ENCODE measurements at regions not wholly inside any gene's neighbourhood (a gene's known extent, or its start where the extent isn't known, plus 50 kb on each side); places are given as distances from the start of the nearest gene placed in this dataset.
"Not testable (repeated sequence)": the region's sequence is repeated elsewhere in the genome, so short reads cannot be mapped to it uniquely, and the experiment has no call there.

DNA sequence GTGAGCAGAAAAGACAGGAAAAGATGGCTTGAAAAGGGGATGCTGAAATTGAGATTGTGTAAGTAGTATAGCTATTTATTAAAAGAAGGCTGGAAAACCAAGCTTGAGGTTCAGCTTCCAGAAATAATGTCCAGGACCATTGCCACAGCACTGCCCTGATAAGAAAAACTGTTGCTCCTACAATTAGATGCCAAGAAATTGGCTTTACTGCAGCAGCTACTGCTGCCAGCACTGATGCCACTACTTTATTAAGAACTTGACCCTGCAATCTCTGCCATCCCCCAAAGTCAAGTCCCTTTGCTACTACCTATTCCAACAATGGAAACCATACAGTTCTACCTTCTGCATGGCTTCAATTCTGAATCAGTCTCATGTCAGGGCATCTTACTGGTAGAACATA is 130.0 kb upstream of the VAMP7 start:
- peaks cover 4% of the 10 kb centered on the region for H3K9me3 Mint-ChIP-seq
- no peak for DNase-seq (ENCODE audit: low spot score)
- peaks cover 0 to 12% of the 10 kb centered on the region in 2 donors for H3K27me3 Mint-ChIP-seq
- no peak for ATAC-seq
- H3K36me3 Mint-ChIP-seq: no peaks in the 10 kb centered on the region
- no peak overlapping the region for H3K4me3 Mint-ChIP-seq
- no peak overlapping the region for H3K27ac Mint-ChIP-seq
- no peaks in the 10 kb centered on the region for H3K4me1 Mint-ChIP-seq (ENCODE audit: low read depth in 2 of 2)

DNA sequence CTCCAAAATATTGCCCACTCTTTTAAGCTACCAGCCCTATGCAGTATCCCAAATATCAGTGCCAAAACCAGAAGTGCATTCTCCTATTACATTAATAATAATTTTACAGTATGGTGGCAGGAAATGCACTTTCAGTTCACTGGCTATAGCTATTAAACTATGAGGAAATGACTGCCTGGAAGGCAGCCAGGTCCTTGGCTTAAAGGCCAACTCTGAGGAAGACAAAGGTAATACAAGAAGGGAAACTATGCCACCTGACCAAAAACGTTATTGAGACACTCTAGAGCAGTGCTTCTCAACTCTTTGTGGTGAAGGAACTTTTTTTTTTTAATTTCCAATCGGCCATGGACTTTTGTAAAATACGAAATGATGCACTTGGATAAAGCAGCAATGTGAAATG is 133.6 kb upstream of the VAMP7 start:
- ATAC-seq: no peak
- peaks cover 0 to 12% of the 10 kb centered on the region in 2 donors for H3K27me3 Mint-ChIP-seq
- no peaks in the 10 kb centered on the region for H3K4me1 Mint-ChIP-seq (ENCODE audit: low read depth in 2 of 2)
- no peak overlapping the region for H3K4me3 Mint-ChIP-seq
- H3K9me3 Mint-ChIP-seq: peaks cover 6% of the 10 kb centered on the region
- no peak overlapping the region for H3K27ac Mint-ChIP-seq
- H3K36me3 Mint-ChIP-seq: peaks cover 2% of the 10 kb centered on the region
- DNase-seq (ENCODE audit: low spot score): no peak

DNA sequence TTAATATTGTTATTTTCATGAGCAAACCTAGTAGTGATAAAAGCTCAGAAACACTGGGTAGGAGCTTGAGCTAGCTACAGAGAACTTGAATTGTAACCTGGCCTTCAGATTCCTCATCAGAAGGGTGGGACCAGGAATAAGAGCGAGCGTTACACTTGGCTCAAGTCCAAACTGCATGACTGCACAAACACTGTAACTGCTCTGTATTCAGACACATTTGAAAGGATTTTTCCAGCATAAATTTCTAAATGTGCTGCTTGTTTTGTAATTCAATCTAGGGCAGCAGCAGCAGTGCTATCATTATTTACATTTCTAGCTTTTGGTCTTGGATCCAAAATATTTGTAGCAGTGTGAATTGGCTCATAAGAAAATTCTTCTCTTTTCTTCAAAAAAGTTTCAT is 133.0 kb upstream of the TMLHE start:
- DNase-seq (ENCODE audit: low spot score): no peak
- Mint-ChIP-seq H3K27ac (no peak overlapping the region), H3K36me3 (peaks cover 8% of the 10 kb centered on the region), H3K9me3 (peaks cover 11% of the 10 kb centered on the region), H3K4me1 (ENCODE audit: low read depth in 2 of 2) (no peaks in the 10 kb centered on the region), H3K4me3 (no peak overlapping the region), H3K27me3 (peaks cover 0 to 13% of the 10 kb centered on the region in 2 donors)
- ATAC-seq: no peak

DNA sequence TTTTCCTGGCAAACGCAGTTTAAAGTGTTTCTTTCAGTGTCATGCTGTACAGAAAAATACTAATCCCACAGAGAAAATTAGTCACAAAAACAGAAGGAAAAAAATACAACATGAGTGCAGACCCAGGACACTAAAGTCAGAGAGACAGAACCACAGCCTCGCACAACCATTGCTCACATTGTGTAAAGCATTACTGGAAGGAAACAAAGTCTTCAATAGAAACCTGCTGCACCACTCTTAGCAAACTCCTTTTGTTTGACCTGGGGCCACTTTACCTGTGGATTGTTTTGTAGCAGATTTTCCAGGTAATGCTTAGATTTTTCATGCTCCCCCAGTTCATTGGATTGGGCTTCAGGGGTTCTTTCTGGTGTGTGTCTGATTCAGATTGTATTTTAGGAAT is 131.8 kb upstream of the TMLHE start:
- ATAC-seq (no peak), DNase-seq (ENCODE audit: low spot score) (no peak)
- no peak overlapping the region for H3K27ac Mint-ChIP-seq
- H3K4me1 Mint-ChIP-seq (ENCODE audit: low read depth in 2 of 2): no peaks in the 10 kb centered on the region
- H3K36me3 Mint-ChIP-seq: peaks cover 10% of the 10 kb centered on the region
- H3K9me3 Mint-ChIP-seq: peaks cover 12% of the 10 kb centered on the region
- no peak overlapping the region for H3K4me3 Mint-ChIP-seq
- peaks cover 0 to 10% of the 10 kb centered on the region in 2 donors for H3K27me3 Mint-ChIP-seq

GRCh38 chrX:155728335-155728734 is 115.6 kb upstream of the TMLHE start:
- H3K4me3 Mint-ChIP-seq; H3K4me1 Mint-ChIP-seq (ENCODE audit: low read depth in 2 of 2); DNase-seq (ENCODE audit: low spot score); H3K36me3 Mint-ChIP-seq; ATAC-seq; H3K27ac Mint-ChIP-seq; H3K9me3 Mint-ChIP-seq: not testable (repeated sequence)
- peaks cover 0 to 13% of the 10 kb centered on the region in 2 donors for H3K27me3 Mint-ChIP-seq

DNA sequence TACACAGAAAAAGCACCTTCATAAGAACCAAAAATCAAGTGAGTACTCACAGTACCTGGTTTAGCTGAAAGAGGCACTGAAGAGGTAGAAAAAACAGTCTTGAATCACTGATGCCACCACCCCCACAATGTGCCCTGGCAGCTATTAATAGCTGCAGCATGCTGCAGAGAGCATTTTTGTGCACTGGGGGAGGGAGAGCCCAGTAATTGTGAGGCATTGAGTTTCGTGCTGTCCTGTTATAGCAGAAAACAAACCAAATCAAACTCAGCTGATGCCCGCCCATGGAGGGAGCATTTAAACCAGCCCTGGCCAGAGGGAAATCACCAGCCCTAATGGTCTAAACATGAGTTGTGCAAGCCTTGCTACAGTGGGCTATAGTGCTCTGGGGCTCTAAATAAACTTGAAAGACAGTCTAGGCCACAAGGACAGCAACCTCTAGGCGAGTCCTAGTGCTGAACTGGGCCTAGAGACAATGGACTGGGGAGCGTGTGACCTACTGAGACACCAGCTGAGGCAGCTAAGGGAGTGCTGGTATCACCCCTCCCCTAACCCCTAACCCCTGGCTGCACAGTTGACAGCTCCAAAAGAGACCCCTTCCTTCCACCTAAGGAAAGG is 106.3 kb upstream of the TMLHE start:
- Mint-ChIP-seq H3K27ac (no peak overlapping the region), H3K9me3 (peaks cover 4% of the 10 kb centered on the region), H3K36me3 (peaks cover 2% of the 10 kb centered on the region), H3K4me3 (no peak overlapping the region), H3K27me3 (no peaks in the 10 kb centered on the region), H3K4me1 (ENCODE audit: low read depth in 2 of 2) (no peaks in the 10 kb centered on the region)
- DNase-seq (ENCODE audit: low spot score): no peak
- no peak for ATAC-seq

GRCh38 chrX:155715141-155715540 is 102.4 kb upstream of the TMLHE start:
- no peaks in the 10 kb centered on the region for H3K4me1 Mint-ChIP-seq (ENCODE audit: low read depth in 2 of 2)
- DNase-seq (ENCODE audit: low spot score) (no peak), ATAC-seq (no peak)
- no peak overlapping the region for H3K27ac Mint-ChIP-seq
- H3K36me3 Mint-ChIP-seq: peaks cover 26% of the 10 kb centered on the region
- peaks cover 14% of the 10 kb centered on the region for H3K9me3 Mint-ChIP-seq
- no peak overlapping the region for H3K4me3 Mint-ChIP-seq
- no peaks in the 10 kb centered on the region for H3K27me3 Mint-ChIP-seq

DNA sequence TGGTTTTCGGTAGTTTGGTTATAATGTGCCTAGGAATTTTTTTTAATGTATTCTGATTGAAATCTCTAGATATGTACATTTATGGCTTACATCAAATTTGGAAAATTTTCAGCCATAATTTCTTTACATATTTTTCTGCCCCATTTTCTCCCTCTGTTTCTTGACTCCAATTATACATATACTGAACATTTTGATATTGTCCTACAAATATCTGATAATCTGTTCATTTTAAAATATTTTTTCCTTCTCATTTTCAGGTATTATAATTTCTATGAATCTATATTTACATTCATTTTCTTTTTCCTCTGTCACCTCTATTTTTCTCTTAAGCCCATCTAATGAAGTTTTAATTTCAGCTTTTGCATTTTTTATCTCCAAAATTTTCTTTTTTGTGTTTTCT is 82.7 kb upstream of the TMLHE start:
- Mint-ChIP-seq H3K4me1 (ENCODE audit: low read depth in 2 of 2) (no peaks in the 10 kb centered on the region), H3K27ac (no peak overlapping the region), H3K9me3 (peaks cover 10% of the 10 kb centered on the region), H3K27me3 (peaks cover 0 to 2% of the 10 kb centered on the region in 2 donors), H3K4me3 (no peak overlapping the region), H3K36me3 (no peaks in the 10 kb centered on the region)
- DNase-seq (ENCODE audit: low spot score) (no peak), ATAC-seq (no peak)

- H3K36me3 Mint-ChIP-seq: no peaks in the 10 kb centered on the region
- no peaks in the 10 kb centered on the region for H3K4me1 Mint-ChIP-seq (ENCODE audit: low read depth in 2 of 2)
- H3K4me3 Mint-ChIP-seq: no peak overlapping the region
- no peak overlapping the region for H3K27ac Mint-ChIP-seq
- DNase-seq (ENCODE audit: low spot score): no peak
- H3K27me3 Mint-ChIP-seq: peaks cover 0 to 9% of the 10 kb centered on the region in 2 donors
- peaks cover 9% of the 10 kb centered on the region for H3K9me3 Mint-ChIP-seq
- no peak for ATAC-seq
Observed at GRCh38 chrX:155694649-155695048, 81.9 kb upstream of the TMLHE start.

- Mint-ChIP-seq H3K27ac (no peak overlapping the region), H3K36me3 (no peaks in the 10 kb centered on the region), H3K4me3 (no peak overlapping the region), H3K4me1 (ENCODE audit: low read depth in 2 of 2) (no peaks in the 10 kb centered on the region), H3K9me3 (no peaks in the 10 kb centered on the region), H3K27me3 (peaks cover 0 to 11% of the 10 kb centered on the region in 2 donors)
- ATAC-seq (no peak), DNase-seq (ENCODE audit: low spot score) (no peak)
Observed at GRCh38 chrX:155682834-155683233, 70.1 kb upstream of the TMLHE start.

DNA sequence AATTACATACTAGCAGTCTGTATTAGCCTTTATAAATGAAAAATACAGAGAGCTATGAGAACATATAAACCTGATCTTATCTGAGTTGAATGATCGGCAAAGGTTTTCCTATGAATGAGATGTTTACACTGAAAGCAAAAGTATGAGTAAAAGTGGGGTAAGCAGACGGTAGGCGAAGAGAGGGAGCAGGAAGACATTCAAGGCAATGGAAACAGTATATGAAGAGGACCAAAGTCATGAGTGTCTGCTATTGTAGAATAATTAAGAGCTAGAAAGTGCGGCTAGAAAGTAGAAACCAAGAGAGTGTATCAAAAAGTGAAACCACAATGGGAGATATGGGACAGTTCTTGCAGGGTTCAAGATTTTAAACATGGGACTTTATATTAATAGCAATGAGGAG is 67.0 kb upstream of the TMLHE start:
- no peaks in the 10 kb centered on the region for H3K9me3 Mint-ChIP-seq
- H3K4me1 Mint-ChIP-seq (ENCODE audit: low read depth in 2 of 2): no peaks in the 10 kb centered on the region
- no peaks in the 10 kb centered on the region for H3K36me3 Mint-ChIP-seq
- no peak for DNase-seq (ENCODE audit: low spot score)
- H3K27ac Mint-ChIP-seq: no peak overlapping the region
- no peak overlapping the region for H3K4me3 Mint-ChIP-seq
- H3K27me3 Mint-ChIP-seq: peaks cover 0 to 14% of the 10 kb centered on the region in 2 donors
- no peak for ATAC-seq

DNA sequence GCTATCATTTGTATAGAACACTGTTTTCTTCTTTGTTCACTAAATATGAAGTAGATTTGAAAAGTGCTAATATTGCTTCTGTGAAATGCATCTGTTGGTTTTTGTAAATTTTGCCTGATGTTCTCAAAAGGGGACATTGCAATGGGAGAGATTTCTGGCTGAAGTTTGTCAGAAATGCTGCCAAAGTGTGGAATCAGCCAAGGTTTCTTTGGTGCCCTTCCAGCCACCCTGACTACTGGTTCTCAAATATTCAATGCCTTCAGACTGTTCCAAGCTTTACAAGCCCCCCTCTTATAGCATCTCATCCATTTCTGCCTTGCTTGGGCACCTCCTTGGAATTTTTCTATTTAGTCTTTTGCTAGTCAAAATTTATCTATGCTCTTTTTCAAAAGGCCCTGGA is 60.6 kb upstream of the TMLHE start:
- H3K27me3 Mint-ChIP-seq: peaks cover 0 to 2% of the 10 kb centered on the region in 2 donors
- no peaks in the 10 kb centered on the region for H3K36me3 Mint-ChIP-seq
- no peaks in the 10 kb centered on the region for H3K9me3 Mint-ChIP-seq
- no peak for ATAC-seq
- no peak overlapping the region for H3K27ac Mint-ChIP-seq
- H3K4me1 Mint-ChIP-seq (ENCODE audit: low read depth in 2 of 2): no peaks in the 10 kb centered on the region
- no peak overlapping the region for H3K4me3 Mint-ChIP-seq
- DNase-seq (ENCODE audit: low spot score): no peak

DNA sequence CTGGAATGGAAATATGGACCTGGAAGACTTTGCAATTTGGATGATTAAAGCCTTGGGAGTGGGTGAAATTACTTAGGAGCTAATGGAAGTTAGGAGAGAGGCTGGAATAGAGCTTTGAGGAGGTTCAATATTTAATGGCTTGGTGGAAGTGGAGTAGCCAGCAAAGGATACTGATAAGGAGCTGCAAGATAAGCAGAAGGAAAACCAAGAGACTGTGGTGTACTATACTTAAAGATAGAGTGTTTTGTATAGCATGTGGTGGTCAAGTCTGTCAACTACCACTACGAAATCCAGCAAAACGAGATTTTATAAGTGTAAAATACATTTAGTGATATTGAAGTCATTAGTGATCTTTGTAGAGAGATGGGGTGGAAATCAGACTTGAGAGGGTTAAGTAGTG is 54.0 kb upstream of the TMLHE start:
- no peak overlapping the region for H3K27ac Mint-ChIP-seq

More for the DNA sequence above, 54.0 kb upstream of the TMLHE start:
- H3K36me3 Mint-ChIP-seq: no peaks in the 10 kb centered on the region
- H3K4me3 Mint-ChIP-seq: no peak overlapping the region
- H3K4me1 Mint-ChIP-seq (ENCODE audit: low read depth in 2 of 2): no peaks in the 10 kb centered on the region
- DNase-seq (ENCODE audit: low spot score) (no peak), ATAC-seq (no peak)
- peaks cover 12 to 13% of the 10 kb centered on the region in 2 donors for H3K27me3 Mint-ChIP-seq
- H3K9me3 Mint-ChIP-seq: no peaks in the 10 kb centered on the region
